H1 (cell line): ENCODE measurements at regions not wholly inside any gene's neighbourhood (a gene's known extent, or its start where the extent isn't known, plus 50 kb on each side); places are given as distances from the start of the nearest gene placed in this dataset.

Experiments used
- CTCF ChIA-PET: fragments of 300-600 bp; sonication (Branson Sonifier 250); formaldehyde crosslinking; loops from one replicate; lab custom pipeline; 2021; ENCODE audit not compliant: partially characterized antibody; lab: Charles Lee
- POLR2A ChIA-PET: fragments of 300-600 bp; sonication (Branson Sonifier 250); formaldehyde crosslinking; loops from one replicate; lab custom pipeline; 2021; ENCODE audit warnings: inconsistent platforms; ENCODE audit not compliant: partially characterized antibody; lab: Charles Lee
- DNase-seq, 2 experiments: peaks; one replicate each; pipeline versions ENCODE4 v3.0.0 to v3.0.0-alpha.2; 2010 to 2022; ENCODE audit warnings: low spot score in 2 of 2, low read depth in 1 of 2, mixed read lengths in 1 of 2
- FAIRE-seq: peaks from 2 replicates; lab custom pipeline; 2011; peaks lifted over from hg19 to GRCh38; lab: Jason Lieb, UNC
- H2AFZ ChIP-seq: 2 replicates; pipeline ENCODE4 v1.8.1; 2012; ENCODE audit warnings: low read length, inconsistent platforms
- H2AK5ac ChIP-seq: 2 replicates; pipeline ENCODE4 v1.6.1; 2013; ENCODE audit warnings: low read depth, low read length
- H2BK120ac ChIP-seq: replicated peaks from 2 replicates; pipeline ENCODE3; 2013; ENCODE audit warnings: low read depth, low read length, inconsistent platforms
- H2BK12ac ChIP-seq: 2 replicates; pipeline ENCODE4 v1.6.1; 2013; ENCODE audit warnings: low read depth, low read length
- H2BK15ac ChIP-seq: 2 replicates; pipeline ENCODE4 v1.6.1; 2013; ENCODE audit warnings: low read length
- H2BK20ac ChIP-seq: 2 replicates; pipeline ENCODE4 v1.6.1; 2013; ENCODE audit warnings: low read length
- H2BK5ac ChIP-seq: 2 replicates; pipeline ENCODE4 v1.6.1; 2013; ENCODE audit warnings: low read depth, low read length
- H3K14ac ChIP-seq: 2 replicates; pipeline ENCODE4 v1.6.1; 2013; ENCODE audit warnings: inconsistent platforms; ENCODE audit not compliant: insufficient read length
- H3K18ac ChIP-seq: 2 replicates; pipeline ENCODE4 v1.6.1; 2013; ENCODE audit warnings: low read length; ENCODE audit errors: extremely low read depth
- H3K23ac ChIP-seq: 2 replicates; pipeline ENCODE4 v1.6.1; 2013; ENCODE audit warnings: inconsistent platforms; ENCODE audit not compliant: insufficient read length
- H3K23me2 ChIP-seq: 2 replicates; pipeline ENCODE4 v1.6.1; 2013; ENCODE audit warnings: low read depth, low read length
- H3K27ac ChIP-seq: 2 replicates; pipeline ENCODE4 v1.6.1; 2011; ENCODE audit warnings: low read depth, low read length, inconsistent platforms
- H3K27me3 ChIP-seq, 4 experiments: replicated peaks in 1 of 4; 1 replicate in 1 of 4; 2 replicates in 3 of 4; pipeline versions ENCODE4 v1.6.1 to v1.8.1; 2011 to 2013; ENCODE audit warnings: low read length in 3 of 4, mild to moderate bottlenecking in 3 of 4, inconsistent platforms in 2 of 4, mixed read lengths in 2 of 4, moderate library complexity in 1 of 4; ENCODE audit not compliant: control insufficient read depth in 3 of 4, insufficient read depth in 3 of 4; ENCODE audit errors: extremely low read depth in 1 of 4
- H3K36me3 ChIP-seq, 4 experiments: 2 replicates each; pipeline versions ENCODE4 v1.6.1 to v1.8.1; 2011 to 2013; ENCODE audit warnings: mild to moderate bottlenecking in 4 of 4, low read length in 3 of 4, moderate library complexity in 2 of 4, control low read depth in 1 of 4, inconsistent platforms in 1 of 4; ENCODE audit not compliant: insufficient read depth in 4 of 4, control insufficient read depth in 2 of 4
- H3K4ac ChIP-seq: replicated peaks from 2 replicates; pipeline ENCODE3; 2013; ENCODE audit warnings: low read length, low read depth, mixed read lengths, inconsistent platforms; ENCODE audit not compliant: insufficient read length
- H3K4me1 ChIP-seq, 4 experiments: replicated peaks in 1 of 4; 1 replicate in 1 of 4; 2 replicates in 3 of 4; pipeline versions ENCODE4 v1.6.1 to v1.8.1; 2011 to 2013; ENCODE audit warnings: low read length in 3 of 4, inconsistent platforms in 2 of 4, mixed read lengths in 1 of 4; ENCODE audit not compliant: insufficient read depth in 4 of 4, control insufficient read depth in 3 of 4
- H3K4me2 ChIP-seq, 2 experiments: 2 replicates each; pipeline versions ENCODE4 v1.6.1 to v1.8.1; 2011 to 2013; ENCODE audit warnings: low read depth in 2 of 2, low read length in 2 of 2, control low read depth in 1 of 2, inconsistent platforms in 1 of 2, mild to moderate bottlenecking in 1 of 2; ENCODE audit not compliant: insufficient read depth in 1 of 2
- H3K4me3 ChIP-seq, 4 experiments: fragments of 200-600, 300-600 bp in 1 of 4; sonication (generic), shearing (Covaris generic), sonication (Bioruptor Twin) in 1 of 4; 2 replicates each; pipeline versions ENCODE4 v1.5.1 to v1.8.1; 2011 to 2016; ENCODE audit warnings: low read length in 4 of 4, low read depth in 3 of 4, control low read depth in 2 of 4, inconsistent platforms in 2 of 4, mild to moderate bottlenecking in 2 of 4, mixed read lengths in 1 of 4, moderate library complexity in 1 of 4; ENCODE audit not compliant: insufficient read depth in 2 of 4; ENCODE audit errors: extremely low read depth in 1 of 4
- H3K56ac ChIP-seq: replicated peaks from 2 replicates; pipeline ENCODE3; 2013; ENCODE audit warnings: low read depth, mild to moderate bottlenecking, mixed read lengths, low read length, inconsistent platforms; ENCODE audit not compliant: insufficient read length
- H3K79me1 ChIP-seq: 2 replicates; pipeline ENCODE4 v1.6.1; 2013; ENCODE audit warnings: low read depth, low read length, control low read depth
- H3K79me2 ChIP-seq, 2 experiments: 2 replicates each; pipeline versions ENCODE4 v1.6.1 to v1.8.1; 2012 to 2013; ENCODE audit warnings: low read length in 2 of 2, mild to moderate bottlenecking in 2 of 2, inconsistent platforms in 1 of 2; ENCODE audit not compliant: insufficient read depth in 2 of 2, control insufficient read depth in 1 of 2
- H3K9ac ChIP-seq, 4 experiments: replicated peaks in 1 of 4; 1 replicate in 1 of 4; 2 replicates in 3 of 4; pipeline versions ENCODE4 v1.6.1 to v1.8.1; 2011 to 2013; ENCODE audit warnings: low read depth in 3 of 4, low read length in 3 of 4, control low read depth in 2 of 4, mild to moderate bottlenecking in 2 of 4, moderate library complexity in 2 of 4, inconsistent platforms in 1 of 4; ENCODE audit errors: extremely low read depth in 1 of 4
- H3K9me3 ChIP-seq, 2 experiments: 2 replicates each; pipeline versions ENCODE4 v1.6.1 to v1.8.1; 2012 to 2013; ENCODE audit warnings: mild to moderate bottlenecking in 2 of 2, moderate library complexity in 2 of 2, control low read depth in 1 of 2, inconsistent platforms in 1 of 2, low read depth in 1 of 2, low read length in 1 of 2, mixed read lengths in 1 of 2; ENCODE audit not compliant: insufficient read depth in 2 of 2
- H4K20me1 ChIP-seq, 2 experiments: replicated peaks in 1 of 2; 2 replicates each; pipeline versions ENCODE3 to v1.8.1; 2011 to 2013; ENCODE audit warnings: inconsistent platforms in 2 of 2, low read length in 2 of 2, mild to moderate bottlenecking in 1 of 2; ENCODE audit not compliant: insufficient read depth in 2 of 2, control insufficient read depth in 1 of 2
- H4K5ac ChIP-seq: 2 replicates; pipeline ENCODE4 v1.6.1; 2013; ENCODE audit warnings: low read length, low read depth, mixed read lengths, inconsistent platforms; ENCODE audit not compliant: insufficient read length
- H4K8ac ChIP-seq: 2 replicates; pipeline ENCODE4 v1.8.0; 2013; ENCODE audit warnings: mild to moderate bottlenecking, moderate library complexity, low read length, inconsistent platforms; ENCODE audit not compliant: insufficient read depth; ENCODE audit errors: extremely low read depth
- H4K91ac ChIP-seq: replicated peaks from 2 replicates; pipeline ENCODE3; 2013; ENCODE audit warnings: low read length, mixed read lengths, inconsistent platforms; ENCODE audit not compliant: insufficient read length
- ASH2L ChIP-seq: fragments of 200-600, 300-600 bp; sonication (generic); IDR thresholded peaks from one replicate; pipeline ENCODE4 v1.7.1; 2017; ENCODE audit warnings: low read length
- GTF2F1 ChIP-seq: IDR thresholded peaks from 2 replicates; pipeline ENCODE4 v1.6.1; 2012; ENCODE audit warnings: low read depth, low read length, improper control_type of control experiment, borderline replicate concordance
- JUND ChIP-seq: IDR thresholded peaks from 2 replicates; pipeline ENCODE4 v1.6.1; 2011; ENCODE audit warnings: mild to moderate bottlenecking, improper control_type of control experiment, low read length
- KDM4A ChIP-seq: IDR thresholded peaks from one replicate; pipeline ENCODE4 v1.7.1; 2012; ENCODE audit warnings: low read depth, mild to moderate bottlenecking, moderate library complexity, low read length, inconsistent platforms; ENCODE audit not compliant: severe bottlenecking
- MAFK ChIP-seq: IDR thresholded peaks from 2 replicates; pipeline ENCODE4 v1.6.1; 2012; ENCODE audit warnings: low read depth, mild to moderate bottlenecking, improper control_type of control experiment, low read length
- RAD21 ChIP-seq, 2 experiments: IDR thresholded peaks in 1 of 2; conservative IDR thresholded peaks in 1 of 2; 2 replicates each; pipeline ENCODE4 v1.6.1; 2011; ENCODE audit warnings: low read depth in 2 of 2, low read length in 2 of 2, improper control_type of control experiment in 1 of 2, inconsistent platforms in 1 of 2, mild to moderate bottlenecking in 1 of 2, moderate library complexity in 1 of 2
- RXRA ChIP-seq: IDR thresholded peaks from 2 replicates; pipeline ENCODE4 v1.6.1; 2011; ENCODE audit warnings: low read depth, mild to moderate bottlenecking, low read length, moderate library complexity; ENCODE audit not compliant: insufficient read depth
- TAF1 ChIP-seq: IDR thresholded peaks from 2 replicates; pipeline ENCODE4 v1.6.1; 2011; ENCODE audit warnings: mild to moderate bottlenecking, low read depth, low read length
- YY1 ChIP-seq: IDR thresholded peaks from 2 replicates; pipeline ENCODE4 v1.6.1; 2011; ENCODE audit warnings: low read depth, mild to moderate bottlenecking, low read length
- WGBS, 2 experiments: shearing (Covaris generic) in 1 of 2; methylation state at CpG; one replicate each; pipeline versions ENCODE4 v1.1.6 to v1.1.7; 2013 to 2015; ENCODE audit warnings: low lambda C conversion rate in 2 of 2, mixed read lengths in 2 of 2, inconsistent platforms in 1 of 2, low coverage in 1 of 2, missing lambda C conversion rate in 1 of 2; ENCODE audit not compliant: insufficient replicate concordance in 2 of 2, insufficient coverage in 1 of 2, insufficient read length in 1 of 2; ENCODE audit errors: extremely low coverage in 1 of 2, missing lambda C conversion rate in 1 of 2; 5-methylcytosine and 5-hydroxymethylcytosine counted together

- H3K23ac ChIP-seq, result no peak overlapping the region
- no peak overlapping the region for H3K4me2 ChIP-seq
- H4K8ac ChIP-seq, result no peak overlapping the region
- no peak overlapping the region for H4K91ac ChIP-seq
- no peaks in the 10 kb centered on the region for H3K36me3 ChIP-seq
- H3K23me2 ChIP-seq, result no peaks in the 10 kb centered on the region
- H2BK15ac ChIP-seq, result no peak overlapping the region
- H2BK20ac ChIP-seq, result no peak overlapping the region
- DNase-seq, result no peak
- 91% methylated on average over 4 of the region's 4 CpGs; no CpG with 5 or more reads in 1 of the 2 experiments for WGBS, 2 experiments
- ChIA-PET POLR2A (no interaction called here), CTCF (interaction anchor here (0.9 to 1.3 kb wide), 4 partner anchors 11 to 339 kb away, joined by 3 to 4 read pairs (median 3); no protein-coding TSS in a partner anchor)
- H3K79me2 ChIP-seq, result no peaks in the 10 kb centered on the region
- H3K27ac ChIP-seq, result no peak overlapping the region
- FAIRE-seq, result no peak
- H2AFZ ChIP-seq, result no peak overlapping the region
- no peak overlapping the region for H2AK5ac ChIP-seq
- no peak overlapping the region for H3K9ac ChIP-seq
- no peak overlapping the region for H2BK120ac ChIP-seq
- no peaks in the 10 kb centered on the region for H3K27me3 ChIP-seq
- H2BK12ac ChIP-seq, result no peak overlapping the region
- no peak overlapping the region for H3K18ac ChIP-seq
- H3K4me1 ChIP-seq, result peaks cover 0 to 4% (median 1%) of the 10 kb centered on the region in 4 experiments; a peak in 2 of 7 replicates
- H2BK5ac ChIP-seq, result no peak overlapping the region
- no peak overlapping the region for H3K56ac ChIP-seq
- no peaks in the 10 kb centered on the region for H3K9me3 ChIP-seq
- H3K14ac ChIP-seq, result no peak overlapping the region
- H4K5ac ChIP-seq, result no peak overlapping the region
- no peak for TF ChIP-seq JUND
- TF ChIP-seq TAF1, result no peak
- TF ChIP-seq KDM4A, result no peak
- no peak for TF ChIP-seq RAD21 (IDR thresholded peaks at IDR 0.05 in 1 of 2, conservative IDR thresholded peaks at IDR 0.05 in 1 of 2; ENCODE audit: low read depth in 2 of 2, low read length in 2 of 2)
- no peak for TF ChIP-seq ASH2L
- no peak for TF ChIP-seq YY1
- no peak for TF ChIP-seq RXRA
- TF ChIP-seq MAFK, result no peak
- no peak for TF ChIP-seq GTF2F1
- no peak overlapping the region for H3K4me3 ChIP-seq
- H4K20me1 ChIP-seq, result no peaks in the 10 kb centered on the region
- no peak overlapping the region for H3K4ac ChIP-seq
- H3K79me1 ChIP-seq, result no peaks in the 10 kb centered on the region
Measured at GRCh38 chr2:147049957-147050356, 794.9 kb upstream of the ACVR2A start.
